Ascending aorta (tissue), 2 donors: ENCODE measurements at regions not wholly inside any gene's neighbourhood (a gene's known extent, or its start where the extent isn't known, plus 50 kb on each side); places are given as distances from the start of the nearest gene placed in this dataset.
A peak's percentile ranks its signal among the peaks of the same experiment; 100 is the strongest.

Experiments
- DNase-seq, 2 donors: peaks; one replicate each; pipeline ENCODE4 v3.0.0-alpha.2; 2019; ENCODE audit warnings: low spot score in 2 of 2
- H3K27ac ChIP-seq, 2 donors: fragments of 200-600 bp; sonication (generic); one replicate each; pipeline ENCODE4 v1.5.1; 2016 to 2017; ENCODE audit warnings: mild to moderate bottlenecking in 1 of 2
- H3K27me3 ChIP-seq: fragments of 200-600 bp; sonication (generic); one replicate; pipeline ENCODE4 v1.5.1; 2017
- H3K36me3 ChIP-seq, 2 donors: fragments of 200-600 bp; sonication (generic); one replicate each; pipeline ENCODE4 v1.5.1; 2016
- H3K4me1 ChIP-seq, 2 donors: fragments of 200-600 bp; sonication (generic); one replicate each; pipeline ENCODE4 v1.5.1; 2016 to 2017; ENCODE audit warnings: mild to moderate bottlenecking in 1 of 2
- H3K4me3 ChIP-seq, 2 donors: fragments of 200-600 bp; sonication (generic); one replicate each; pipeline ENCODE4 v1.5.1; 2016 to 2017; ENCODE audit warnings: mild to moderate bottlenecking in 1 of 2
- H3K9me3 ChIP-seq, 2 donors: fragments of 200-600 bp; sonication (generic); one replicate each; pipeline ENCODE4 v1.5.1; 2016
- CTCF ChIP-seq, 3 experiments: fragments of 200-600 bp in 2 of 3; fragments of 450-650 bp in 1 of 3; sonication (generic) in 2 of 3; IDR thresholded peaks; one replicate each; pipeline ENCODE4 v1.5.1; 2016 to 2019; ENCODE audit warnings: antibody characterized with exemption in 3 of 3, mild to moderate bottlenecking in 1 of 3, moderate library complexity in 1 of 3
- intact Hi-C: fragments of 100-400 bp; cut with DNase I; formaldehyde crosslinking; loops from one replicate; pipeline ENCODE4 v1.15.1; 2023

GRCh38 chr2:74065456-74065855 is 80.7 kb downstream of the TET3 start:
- TF ChIP-seq CTCF (IDR thresholded peaks at IDR 0.05), result no peak
- Histone ChIP-seq H3K4me1 (no peaks in the 10 kb centered on the region), H3K9me3 (no peaks in the 10 kb centered on the region), H3K4me3 (no peak overlapping the region), H3K27ac (no peak overlapping the region), H3K36me3 (no peaks in the 10 kb centered on the region), H3K27me3 (no peaks in the 10 kb centered on the region)
- intact Hi-C loops, result no loop called here
- DNase-seq, result no peak

GRCh38 chr2:74066491-74067203 is 81.1 kb downstream of the BOLA3 start:
- TF ChIP-seq CTCF (IDR thresholded peaks at IDR 0.05), result no peak
- no peaks in the 10 kb centered on the region for H3K36me3 ChIP-seq
- H3K9me3 ChIP-seq, result no peaks in the 10 kb centered on the region
- no peak overlapping the region for H3K4me3 ChIP-seq
- H3K4me1 ChIP-seq, result no peaks in the 10 kb centered on the region
- DNase-seq, result no peak
- peak overlapping the region in 1 of 2 donors; percentile 10 for H3K27ac ChIP-seq
- no peaks in the 10 kb centered on the region for H3K27me3 ChIP-seq
- intact Hi-C loops, result no loop called here

GRCh38 chr2:74067221-74067747 is 80.4 kb downstream of the BOLA3 start:
- no peak for TF ChIP-seq CTCF (IDR thresholded peaks at IDR 0.05)
- Histone ChIP-seq H3K4me1 (no peaks in the 10 kb centered on the region), H3K36me3 (no peaks in the 10 kb centered on the region), H3K27ac (no peak overlapping the region), H3K4me3 (no peak overlapping the region), H3K9me3 (no peaks in the 10 kb centered on the region), H3K27me3 (no peaks in the 10 kb centered on the region)
- intact Hi-C loops, result no loop called here
- no peak for DNase-seq

- DNase-seq, result no peak
- no peak for TF ChIP-seq CTCF (IDR thresholded peaks at IDR 0.05)
- H3K27me3 ChIP-seq, result no peaks in the 10 kb centered on the region
- intact Hi-C loops, result no loop called here
- H3K4me3 ChIP-seq, result no peak overlapping the region
- no peaks in the 10 kb centered on the region for H3K4me1 ChIP-seq
- H3K9me3 ChIP-seq, result no peaks in the 10 kb centered on the region
- H3K27ac ChIP-seq, result no peak overlapping the region
- H3K36me3 ChIP-seq, result no peaks in the 10 kb centered on the region
These were observed 76.7 kb downstream of the BOLA3 start for GRCh38 chr2:74070991-74071390.

GRCh38 chr2:74071426-74071825 is 76.3 kb downstream of the BOLA3 start:
- no peaks in the 10 kb centered on the region for H3K9me3 ChIP-seq
- TF ChIP-seq CTCF (IDR thresholded peaks at IDR 0.05), result no peak
- no peak for DNase-seq
- no peaks in the 10 kb centered on the region for H3K36me3 ChIP-seq
- no peaks in the 10 kb centered on the region for H3K27me3 ChIP-seq
- no peak overlapping the region for H3K27ac ChIP-seq
- no peaks in the 10 kb centered on the region for H3K4me1 ChIP-seq
- no peak overlapping the region for H3K4me3 ChIP-seq
- intact Hi-C loops, result no loop called here
